ENCODE measurements at regions not wholly inside any gene's neighbourhood (a gene's known extent, or its start where the extent isn't known, plus 50 kb on each side); places are given as distances from the start of the nearest gene placed in this dataset.

DNA sequence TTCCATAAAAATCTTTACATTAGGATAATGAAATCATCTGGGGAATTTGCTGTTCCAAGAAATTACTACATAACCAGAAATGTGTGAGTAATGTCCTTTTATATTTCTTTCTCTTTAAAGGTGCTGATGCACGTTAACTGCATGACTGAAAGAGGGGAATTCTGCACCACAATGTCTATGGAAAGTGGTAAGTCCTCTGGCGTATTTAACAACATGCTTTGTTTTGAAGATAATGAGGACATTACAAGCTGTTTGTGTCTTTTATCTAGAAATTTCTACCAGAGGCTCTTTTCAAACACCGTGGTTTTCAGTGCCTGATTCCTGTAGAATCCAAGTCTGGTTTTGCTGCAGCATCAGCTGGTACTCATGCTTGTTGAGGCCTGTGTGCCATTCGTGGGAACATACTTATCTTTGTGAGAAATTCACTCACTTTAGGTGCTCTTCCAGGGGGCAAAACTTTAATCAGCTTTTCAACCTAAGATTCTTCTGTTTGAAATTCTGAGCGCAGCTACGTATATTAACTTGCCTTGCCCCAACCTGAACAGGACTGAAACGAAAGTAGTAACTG lies 257.2 kb downstream of the PDHA2 start:
- in situ Hi-C loops (cut with MboI; ENCODE audit: low sequenced_read_pairs, unreplicated experiment), result no loop called here
- no peak for DNase-seq (ENCODE audit: low spot score)
- TF ChIP-seq, protein P1, sequence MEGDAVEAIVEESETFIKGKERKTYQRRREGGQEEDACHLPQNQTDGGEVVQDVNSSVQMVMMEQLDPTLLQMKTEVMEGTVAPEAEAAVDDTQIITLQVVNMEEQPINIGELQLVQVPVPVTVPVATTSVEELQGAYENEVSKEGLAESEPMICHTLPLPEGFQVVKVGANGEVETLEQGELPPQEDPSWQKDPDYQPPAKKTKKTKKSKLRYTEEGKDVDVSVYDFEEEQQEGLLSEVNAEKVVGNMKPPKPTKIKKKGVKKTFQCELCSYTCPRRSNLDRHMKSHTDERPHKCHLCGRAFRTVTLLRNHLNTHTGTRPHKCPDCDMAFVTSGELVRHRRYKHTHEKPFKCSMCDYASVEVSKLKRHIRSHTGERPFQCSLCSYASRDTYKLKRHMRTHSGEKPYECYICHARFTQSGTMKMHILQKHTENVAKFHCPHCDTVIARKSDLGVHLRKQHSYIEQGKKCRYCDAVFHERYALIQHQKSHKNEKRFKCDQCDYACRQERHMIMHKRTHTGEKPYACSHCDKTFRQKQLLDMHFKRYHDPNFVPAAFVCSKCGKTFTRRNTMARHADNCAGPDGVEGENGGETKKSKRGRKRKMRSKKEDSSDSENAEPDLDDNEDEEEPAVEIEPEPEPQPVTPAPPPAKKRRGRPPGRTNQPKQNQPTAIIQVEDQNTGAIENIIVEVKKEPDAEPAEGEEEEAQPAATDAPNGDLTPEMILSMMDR (IDR thresholded peaks at IDR 0.05; ENCODE audit: borderline replicate concordance, control extremely low read depth, extremely low read depth, insufficient read depth, missing control alignments), result no peak

DNA sequence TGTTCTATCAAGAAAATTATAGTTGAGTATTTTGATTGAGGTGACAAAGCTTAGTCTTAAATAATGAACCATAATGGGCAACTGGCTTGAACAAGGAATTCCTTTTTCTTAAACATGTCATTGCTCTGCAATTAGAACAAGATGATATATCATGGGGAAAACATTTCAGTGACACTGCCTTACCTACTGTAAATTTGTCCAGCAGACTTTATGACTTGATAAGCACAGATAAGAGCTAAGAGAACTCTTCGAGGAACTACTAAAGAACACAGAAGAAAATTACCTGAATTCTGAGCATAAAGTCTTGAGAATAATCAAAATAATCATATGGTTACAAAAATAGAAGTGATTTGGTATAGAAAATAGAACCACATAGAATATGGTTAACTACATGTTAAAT lies 257.8 kb downstream of the PDHA2 start:
- TF ChIP-seq, protein P1 (IDR thresholded peaks at IDR 0.05; ENCODE audit: borderline replicate concordance, control extremely low read depth, extremely low read depth, insufficient read depth, missing control alignments), result no peak
- in situ Hi-C loops (cut with MboI; ENCODE audit: low sequenced_read_pairs, unreplicated experiment), result no loop called here
- DNase-seq (ENCODE audit: low spot score), result no peak

DNA sequence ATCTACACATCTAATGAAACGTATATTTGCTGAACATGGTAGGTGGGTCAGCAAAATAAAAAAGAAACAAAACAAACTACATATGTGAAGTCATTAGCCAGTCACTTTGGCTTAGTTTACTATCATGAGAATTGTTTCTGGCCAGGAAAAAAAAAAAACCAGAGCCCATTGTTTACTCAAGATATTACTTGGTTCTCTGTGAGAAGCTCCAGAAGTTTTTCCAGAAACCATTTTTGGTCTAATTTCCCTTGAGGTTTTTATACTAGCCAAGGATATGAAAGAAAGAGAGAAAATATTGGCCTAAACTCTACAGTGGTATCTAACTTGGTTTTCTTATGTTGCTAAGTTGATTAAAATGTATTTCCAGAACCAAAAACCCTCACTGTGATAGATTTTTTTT lies 259.1 kb downstream of the PDHA2 start:
- no peak for DNase-seq (ENCODE audit: low spot score)
- TF ChIP-seq, protein P1 (IDR thresholded peaks at IDR 0.05; ENCODE audit: borderline replicate concordance, control extremely low read depth, extremely low read depth, insufficient read depth, missing control alignments), result no peak
- in situ Hi-C loops (cut with MboI; ENCODE audit: low sequenced_read_pairs, unreplicated experiment), result no loop called here

GRCh38 chr4:96102541-96103026 lies 262.7 kb downstream of the PDHA2 start:
- TF ChIP-seq, protein P1 (IDR thresholded peaks at IDR 0.05; ENCODE audit: borderline replicate concordance, control extremely low read depth, extremely low read depth, insufficient read depth, missing control alignments), result no peak
- DNase-seq (ENCODE audit: low spot score), result no peak
- in situ Hi-C loops (cut with MboI; ENCODE audit: low sequenced_read_pairs, unreplicated experiment), result no loop called here

DNA sequence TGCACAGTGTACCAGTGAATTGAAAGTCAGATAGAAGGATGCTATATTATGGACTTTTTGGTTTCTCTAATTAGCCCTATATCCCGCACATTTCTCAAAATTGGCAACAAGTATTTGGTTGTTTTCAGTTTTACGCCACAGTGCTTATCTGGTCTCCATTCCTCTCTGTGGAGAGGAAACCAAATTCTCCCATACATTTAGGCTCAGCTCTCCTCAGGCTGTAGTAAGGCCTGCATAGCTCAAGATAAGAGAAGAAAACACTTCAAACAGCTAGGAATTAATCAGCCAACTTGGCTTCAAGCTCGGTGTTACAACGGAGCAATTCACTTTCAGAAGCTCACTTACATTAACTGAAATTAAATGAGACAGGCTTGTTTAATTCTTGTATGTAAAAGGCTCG lies 263.2 kb downstream of the PDHA2 start:
- TF ChIP-seq, protein P1 (IDR thresholded peaks at IDR 0.05; ENCODE audit: borderline replicate concordance, control extremely low read depth, extremely low read depth, insufficient read depth, missing control alignments), result no peak
- in situ Hi-C loops (cut with MboI; ENCODE audit: low sequenced_read_pairs, unreplicated experiment), result no loop called here
- no peak for DNase-seq (ENCODE audit: low spot score)

- no peak for DNase-seq (ENCODE audit: low spot score)
- TF ChIP-seq, protein P1 (IDR thresholded peaks at IDR 0.05; ENCODE audit: borderline replicate concordance, control extremely low read depth, extremely low read depth, insufficient read depth, missing control alignments), result no peak
- in situ Hi-C loops (cut with MboI; ENCODE audit: low sequenced_read_pairs, unreplicated experiment), result no loop called here
Observed at GRCh38 chr4:96108146-96108545, 268.3 kb downstream of the PDHA2 start.

Measured in GM13976 (cell line).